BJ (cell line): ENCODE measurements at regions not wholly inside any gene's neighbourhood (a gene's known extent, or its start where the extent isn't known, plus 50 kb on each side); places are given as distances from the start of the nearest gene placed in this dataset.

Source experiments
- CTCF ChIA-PET: fragments of 350-600 bp; formaldehyde crosslinking; extraction: SDS; loops from one replicate; lab custom pipeline; 2021; ENCODE audit warnings: antibody characterized with exemption, inconsistent platforms; lab: Yijun Ruan, JAX
- POLR2A ChIA-PET: fragments of 300-600 bp; sonication (Branson Sonifier 250); formaldehyde crosslinking; extraction: SDS; loops from one replicate; lab custom pipeline; 2021; ENCODE audit warnings: antibody characterized with exemption; lab: Charles Lee
- DNase-seq: peaks from one replicate; pipeline ENCODE4 v3.0.0-alpha.2; 2011; ENCODE audit warnings: low read depth
- H3K27me3 ChIP-seq: 2 replicates; pipeline ENCODE4 v1.6.0; 2011; ENCODE audit warnings: low read length; ENCODE audit not compliant: control insufficient read depth, insufficient read depth
- H3K36me3 ChIP-seq: 2 replicates; pipeline ENCODE4 v1.5.1; 2011; ENCODE audit warnings: low read length; ENCODE audit not compliant: control insufficient read depth, insufficient read depth
- H3K4me3 ChIP-seq: 2 replicates; pipeline ENCODE4 v1.5.1; 2011; ENCODE audit warnings: low read depth, mild to moderate bottlenecking, control low read depth, low read length
- CTCF ChIP-seq: IDR thresholded peaks from 2 replicates; pipeline ENCODE4 v1.5.1; 2011; ENCODE audit warnings: low read depth, mild to moderate bottlenecking, control low read depth, inconsistent platforms, low read length, moderate library complexity; ENCODE audit not compliant: insufficient read depth

DNA sequence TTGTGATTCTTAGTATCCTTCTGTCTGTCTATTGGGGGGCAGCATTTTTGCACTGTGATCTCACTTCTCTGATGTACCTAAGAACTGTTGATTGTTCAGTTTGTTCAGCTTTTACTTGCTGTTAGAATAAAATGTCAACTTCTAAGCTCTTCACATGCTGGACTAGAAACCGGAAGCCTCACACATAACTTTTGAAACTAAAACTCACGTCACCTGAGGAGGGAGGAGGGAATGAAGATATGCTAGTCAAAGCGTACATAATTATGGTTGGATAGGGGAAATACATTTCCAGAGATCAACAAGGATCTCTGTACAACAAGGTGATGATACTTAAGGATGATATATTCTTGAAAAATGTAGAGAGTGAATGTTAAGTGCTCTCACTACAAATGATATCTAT, 609.7 kb downstream of the INHBA start:
- CTCF ChIA-PET = interaction anchor here (0.6 kb wide), 1 partner anchor 258 kb away, joined by 4 read pairs; no protein-coding TSS in a partner anchor
- H3K4me3 ChIP-seq = no peak overlapping the region
- no peak for DNase-seq
- TF ChIP-seq CTCF = no peak
- POLR2A ChIA-PET = no interaction called here
- no peaks in the 10 kb centered on the region for H3K27me3 ChIP-seq
- no peaks in the 10 kb centered on the region for H3K36me3 ChIP-seq

- POLR2A ChIA-PET = no interaction called here
- CTCF ChIA-PET = interaction anchor here (1.4 kb wide), 1 partner anchor 12 kb away, joined by 4 read pairs; no protein-coding TSS in a partner anchor
- no peaks in the 10 kb centered on the region for H3K27me3 ChIP-seq
- no peak overlapping the region for H3K4me3 ChIP-seq
- no peak for DNase-seq
- H3K36me3 ChIP-seq = no peaks in the 10 kb centered on the region
- no peak for TF ChIP-seq CTCF
Observed at GRCh38 chr7:41085244-41085643, 617.6 kb downstream of the INHBA start.

- no peaks in the 10 kb centered on the region for H3K27me3 ChIP-seq
- no peak for TF ChIP-seq CTCF
- ChIA-PET POLR2A (no interaction called here), CTCF (interaction anchor here (1.4 kb wide), 1 partner anchor 11 kb away, joined by 4 read pairs; no protein-coding TSS in a partner anchor)
- no peak for DNase-seq
- no peak overlapping the region for H3K4me3 ChIP-seq
- no peaks in the 10 kb centered on the region for H3K36me3 ChIP-seq
Observed at GRCh38 chr7:41084381-41084780, 618.5 kb downstream of the INHBA start.

- TF ChIP-seq CTCF = no peak
- Histone ChIP-seq H3K4me3 (no peak overlapping the region), H3K27me3 (no peaks in the 10 kb centered on the region), H3K36me3 (no peaks in the 10 kb centered on the region)
- POLR2A ChIA-PET = no interaction called here
- CTCF ChIA-PET = no interaction called here
- no peak for DNase-seq
Observed at GRCh38 chr7:41069635-41070034, 633.3 kb downstream of the INHBA start.

GRCh38 chr7:41067576-41067975, 635.3 kb downstream of the INHBA start:
- H3K36me3 ChIP-seq = no peaks in the 10 kb centered on the region
- ChIA-PET CTCF (interaction anchor here (0.8 kb wide), 1 partner anchor 12 kb away, joined by 3 read pairs; no protein-coding TSS in a partner anchor), POLR2A (no interaction called here)
- no peak for TF ChIP-seq CTCF
- no peaks in the 10 kb centered on the region for H3K27me3 ChIP-seq
- no peak overlapping the region for H3K4me3 ChIP-seq
- no peak for DNase-seq
